NB4 (cell line): ENCODE measurements at regions not wholly inside any gene's neighbourhood (a gene's known extent, or its start where the extent isn't known, plus 50 kb on each side); places are given as distances from the start of the nearest gene placed in this dataset.

Source experiments
- POLR2A ChIP-seq: IDR thresholded peaks from 2 replicates; pipeline ENCODE4 v1.6.1; 2011; ENCODE audit warnings: mild to moderate bottlenecking; ENCODE audit not compliant: insufficient read length; ENCODE audit errors: extremely low read depth
- TF ChIP-seq, protein P1 (sequence below): IDR thresholded peaks from one replicate; pipeline ENCODE4 v1.5.1; 2012; ENCODE audit warnings: low read depth, low read length

GRCh38 chr16:20178297-20178696 is 104.6 kb upstream of the GPR139 start:
- TF ChIP-seq POLR2A: no peak
- TF ChIP-seq, protein P1, sequence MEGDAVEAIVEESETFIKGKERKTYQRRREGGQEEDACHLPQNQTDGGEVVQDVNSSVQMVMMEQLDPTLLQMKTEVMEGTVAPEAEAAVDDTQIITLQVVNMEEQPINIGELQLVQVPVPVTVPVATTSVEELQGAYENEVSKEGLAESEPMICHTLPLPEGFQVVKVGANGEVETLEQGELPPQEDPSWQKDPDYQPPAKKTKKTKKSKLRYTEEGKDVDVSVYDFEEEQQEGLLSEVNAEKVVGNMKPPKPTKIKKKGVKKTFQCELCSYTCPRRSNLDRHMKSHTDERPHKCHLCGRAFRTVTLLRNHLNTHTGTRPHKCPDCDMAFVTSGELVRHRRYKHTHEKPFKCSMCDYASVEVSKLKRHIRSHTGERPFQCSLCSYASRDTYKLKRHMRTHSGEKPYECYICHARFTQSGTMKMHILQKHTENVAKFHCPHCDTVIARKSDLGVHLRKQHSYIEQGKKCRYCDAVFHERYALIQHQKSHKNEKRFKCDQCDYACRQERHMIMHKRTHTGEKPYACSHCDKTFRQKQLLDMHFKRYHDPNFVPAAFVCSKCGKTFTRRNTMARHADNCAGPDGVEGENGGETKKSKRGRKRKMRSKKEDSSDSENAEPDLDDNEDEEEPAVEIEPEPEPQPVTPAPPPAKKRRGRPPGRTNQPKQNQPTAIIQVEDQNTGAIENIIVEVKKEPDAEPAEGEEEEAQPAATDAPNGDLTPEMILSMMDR: no peak
